ENCODE measurements at regions not wholly inside any gene's neighbourhood (a gene's known extent, or its start where the extent isn't known, plus 50 kb on each side); places are given as distances from the start of the nearest gene placed in this dataset.

DNA sequence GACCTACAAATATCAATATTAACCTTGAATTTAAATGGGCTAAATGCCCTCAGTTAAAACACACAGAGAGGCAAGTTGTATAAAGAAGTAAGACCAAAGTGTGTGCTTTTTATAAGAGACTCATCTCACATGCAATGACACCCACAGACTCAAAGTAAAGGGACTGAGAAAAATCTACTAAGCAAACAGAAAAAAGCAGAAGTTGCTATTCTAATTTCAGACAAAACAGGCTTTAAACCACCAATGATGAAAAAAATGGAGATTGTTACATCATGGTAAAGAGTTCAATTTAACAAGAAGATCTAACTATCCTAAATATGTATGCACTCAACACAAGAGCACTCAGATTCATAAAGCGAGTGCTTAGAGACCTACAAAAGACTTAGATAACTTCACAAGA is 741.9 kb upstream of the MARCKS start (continued):
- TF ChIP-seq, protein P1, sequence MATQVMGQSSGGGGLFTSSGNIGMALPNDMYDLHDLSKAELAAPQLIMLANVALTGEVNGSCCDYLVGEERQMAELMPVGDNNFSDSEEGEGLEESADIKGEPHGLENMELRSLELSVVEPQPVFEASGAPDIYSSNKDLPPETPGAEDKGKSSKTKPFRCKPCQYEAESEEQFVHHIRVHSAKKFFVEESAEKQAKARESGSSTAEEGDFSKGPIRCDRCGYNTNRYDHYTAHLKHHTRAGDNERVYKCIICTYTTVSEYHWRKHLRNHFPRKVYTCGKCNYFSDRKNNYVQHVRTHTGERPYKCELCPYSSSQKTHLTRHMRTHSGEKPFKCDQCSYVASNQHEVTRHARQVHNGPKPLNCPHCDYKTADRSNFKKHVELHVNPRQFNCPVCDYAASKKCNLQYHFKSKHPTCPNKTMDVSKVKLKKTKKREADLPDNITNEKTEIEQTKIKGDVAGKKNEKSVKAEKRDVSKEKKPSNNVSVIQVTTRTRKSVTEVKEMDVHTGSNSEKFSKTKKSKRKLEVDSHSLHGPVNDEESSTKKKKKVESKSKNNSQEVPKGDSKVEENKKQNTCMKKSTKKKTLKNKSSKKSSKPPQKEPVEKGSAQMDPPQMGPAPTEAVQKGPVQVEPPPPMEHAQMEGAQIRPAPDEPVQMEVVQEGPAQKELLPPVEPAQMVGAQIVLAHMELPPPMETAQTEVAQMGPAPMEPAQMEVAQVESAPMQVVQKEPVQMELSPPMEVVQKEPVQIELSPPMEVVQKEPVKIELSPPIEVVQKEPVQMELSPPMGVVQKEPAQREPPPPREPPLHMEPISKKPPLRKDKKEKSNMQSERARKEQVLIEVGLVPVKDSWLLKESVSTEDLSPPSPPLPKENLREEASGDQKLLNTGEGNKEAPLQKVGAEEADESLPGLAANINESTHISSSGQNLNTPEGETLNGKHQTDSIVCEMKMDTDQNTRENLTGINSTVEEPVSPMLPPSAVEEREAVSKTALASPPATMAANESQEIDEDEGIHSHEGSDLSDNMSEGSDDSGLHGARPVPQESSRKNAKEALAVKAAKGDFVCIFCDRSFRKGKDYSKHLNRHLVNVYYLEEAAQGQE (IDR thresholded peaks at IDR 0.05; ENCODE audit: unreplicated experiment), result no peak
- TF ChIP-seq POLR2AphosphoS5 (IDR thresholded peaks at IDR 0.05; ENCODE audit: low read depth) (no peak), ZNF331 (CRISPR knock-in tag; IDR thresholded peaks at IDR 0.05; ENCODE audit: low read depth) (no peak), STAT1 (IDR thresholded peaks at IDR 0.05; ENCODE audit: unreplicated experiment) (no peak)
- TF ChIP-seq, protein P2, sequence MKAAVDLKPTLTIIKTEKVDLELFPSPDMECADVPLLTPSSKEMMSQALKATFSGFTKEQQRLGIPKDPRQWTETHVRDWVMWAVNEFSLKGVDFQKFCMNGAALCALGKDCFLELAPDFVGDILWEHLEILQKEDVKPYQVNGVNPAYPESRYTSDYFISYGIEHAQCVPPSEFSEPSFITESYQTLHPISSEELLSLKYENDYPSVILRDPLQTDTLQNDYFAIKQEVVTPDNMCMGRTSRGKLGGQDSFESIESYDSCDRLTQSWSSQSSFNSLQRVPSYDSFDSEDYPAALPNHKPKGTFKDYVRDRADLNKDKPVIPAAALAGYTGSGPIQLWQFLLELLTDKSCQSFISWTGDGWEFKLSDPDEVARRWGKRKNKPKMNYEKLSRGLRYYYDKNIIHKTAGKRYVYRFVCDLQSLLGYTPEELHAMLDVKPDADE (IDR thresholded peaks at IDR 0.05), result no peak

DNA sequence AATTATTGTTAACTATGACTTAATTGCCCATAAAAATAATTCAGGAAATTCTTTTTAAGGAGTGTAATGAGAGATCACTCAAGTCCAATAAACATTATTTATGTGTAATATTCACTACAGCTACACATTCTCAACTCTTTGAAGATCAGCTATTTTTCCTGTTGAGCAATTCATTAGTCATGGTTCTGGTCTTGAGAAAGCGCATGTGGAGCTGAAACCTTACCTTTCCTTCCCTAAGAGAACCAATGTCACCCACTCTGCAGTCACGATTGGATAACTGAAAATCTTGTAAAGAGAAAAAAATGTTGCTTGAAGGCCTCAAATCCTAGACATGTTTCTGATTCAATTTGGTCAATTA is 736.9 kb upstream of the MARCKS start:
- Mint-ChIP-seq H3K36me3 (ENCODE audit: low read depth) (no peaks in the 10 kb centered on the region), H3K27ac (no peak overlapping the region), H3K4me1 (peaks cover 5% of the 10 kb centered on the region; the same call in 2 of the 3 replicates), H3K4me3 (no peak overlapping the region), H3K9me3 (no peaks in the 10 kb centered on the region; the same call in 2 of the 3 replicates), H3K27me3 (ENCODE audit: insufficient read depth, low read depth, poor library complexity) (no peaks in the 10 kb centered on the region)
- no peaks in the 10 kb centered on the region for H4K20me1 ChIP-seq (replicated peaks; ENCODE audit: insufficient read depth)
- ATAC-seq, result no peak
- no peak for DNase-seq (ENCODE audit: low spot score)
- H3K9me2 ChIP-seq (ENCODE audit: insufficient read depth), result no peaks in the 10 kb centered on the region
- no peaks in the 10 kb centered on the region for H3K27me3 ChIP-seq (ENCODE audit: insufficient read depth)
- H3K36me3 ChIP-seq (ENCODE audit: insufficient read depth), result no peaks in the 10 kb centered on the region
- H3K4me1 ChIP-seq (ENCODE audit: insufficient read depth), result no peaks in the 10 kb centered on the region
- no peak overlapping the region for H2AFZ ChIP-seq
- no peaks in the 10 kb centered on the region for H3K79me2 ChIP-seq (replicated peaks; ENCODE audit: insufficient read depth)
- H3K4me3 ChIP-seq, result no peak overlapping the region
- no peak overlapping the region for H3K4me2 ChIP-seq
- H3K27ac ChIP-seq (ENCODE audit: low read depth), result no peak overlapping the region
- no peaks in the 10 kb centered on the region for H3F3A ChIP-seq (replicated peaks; ENCODE audit: low read depth)
- TF ChIP-seq, protein P3, sequence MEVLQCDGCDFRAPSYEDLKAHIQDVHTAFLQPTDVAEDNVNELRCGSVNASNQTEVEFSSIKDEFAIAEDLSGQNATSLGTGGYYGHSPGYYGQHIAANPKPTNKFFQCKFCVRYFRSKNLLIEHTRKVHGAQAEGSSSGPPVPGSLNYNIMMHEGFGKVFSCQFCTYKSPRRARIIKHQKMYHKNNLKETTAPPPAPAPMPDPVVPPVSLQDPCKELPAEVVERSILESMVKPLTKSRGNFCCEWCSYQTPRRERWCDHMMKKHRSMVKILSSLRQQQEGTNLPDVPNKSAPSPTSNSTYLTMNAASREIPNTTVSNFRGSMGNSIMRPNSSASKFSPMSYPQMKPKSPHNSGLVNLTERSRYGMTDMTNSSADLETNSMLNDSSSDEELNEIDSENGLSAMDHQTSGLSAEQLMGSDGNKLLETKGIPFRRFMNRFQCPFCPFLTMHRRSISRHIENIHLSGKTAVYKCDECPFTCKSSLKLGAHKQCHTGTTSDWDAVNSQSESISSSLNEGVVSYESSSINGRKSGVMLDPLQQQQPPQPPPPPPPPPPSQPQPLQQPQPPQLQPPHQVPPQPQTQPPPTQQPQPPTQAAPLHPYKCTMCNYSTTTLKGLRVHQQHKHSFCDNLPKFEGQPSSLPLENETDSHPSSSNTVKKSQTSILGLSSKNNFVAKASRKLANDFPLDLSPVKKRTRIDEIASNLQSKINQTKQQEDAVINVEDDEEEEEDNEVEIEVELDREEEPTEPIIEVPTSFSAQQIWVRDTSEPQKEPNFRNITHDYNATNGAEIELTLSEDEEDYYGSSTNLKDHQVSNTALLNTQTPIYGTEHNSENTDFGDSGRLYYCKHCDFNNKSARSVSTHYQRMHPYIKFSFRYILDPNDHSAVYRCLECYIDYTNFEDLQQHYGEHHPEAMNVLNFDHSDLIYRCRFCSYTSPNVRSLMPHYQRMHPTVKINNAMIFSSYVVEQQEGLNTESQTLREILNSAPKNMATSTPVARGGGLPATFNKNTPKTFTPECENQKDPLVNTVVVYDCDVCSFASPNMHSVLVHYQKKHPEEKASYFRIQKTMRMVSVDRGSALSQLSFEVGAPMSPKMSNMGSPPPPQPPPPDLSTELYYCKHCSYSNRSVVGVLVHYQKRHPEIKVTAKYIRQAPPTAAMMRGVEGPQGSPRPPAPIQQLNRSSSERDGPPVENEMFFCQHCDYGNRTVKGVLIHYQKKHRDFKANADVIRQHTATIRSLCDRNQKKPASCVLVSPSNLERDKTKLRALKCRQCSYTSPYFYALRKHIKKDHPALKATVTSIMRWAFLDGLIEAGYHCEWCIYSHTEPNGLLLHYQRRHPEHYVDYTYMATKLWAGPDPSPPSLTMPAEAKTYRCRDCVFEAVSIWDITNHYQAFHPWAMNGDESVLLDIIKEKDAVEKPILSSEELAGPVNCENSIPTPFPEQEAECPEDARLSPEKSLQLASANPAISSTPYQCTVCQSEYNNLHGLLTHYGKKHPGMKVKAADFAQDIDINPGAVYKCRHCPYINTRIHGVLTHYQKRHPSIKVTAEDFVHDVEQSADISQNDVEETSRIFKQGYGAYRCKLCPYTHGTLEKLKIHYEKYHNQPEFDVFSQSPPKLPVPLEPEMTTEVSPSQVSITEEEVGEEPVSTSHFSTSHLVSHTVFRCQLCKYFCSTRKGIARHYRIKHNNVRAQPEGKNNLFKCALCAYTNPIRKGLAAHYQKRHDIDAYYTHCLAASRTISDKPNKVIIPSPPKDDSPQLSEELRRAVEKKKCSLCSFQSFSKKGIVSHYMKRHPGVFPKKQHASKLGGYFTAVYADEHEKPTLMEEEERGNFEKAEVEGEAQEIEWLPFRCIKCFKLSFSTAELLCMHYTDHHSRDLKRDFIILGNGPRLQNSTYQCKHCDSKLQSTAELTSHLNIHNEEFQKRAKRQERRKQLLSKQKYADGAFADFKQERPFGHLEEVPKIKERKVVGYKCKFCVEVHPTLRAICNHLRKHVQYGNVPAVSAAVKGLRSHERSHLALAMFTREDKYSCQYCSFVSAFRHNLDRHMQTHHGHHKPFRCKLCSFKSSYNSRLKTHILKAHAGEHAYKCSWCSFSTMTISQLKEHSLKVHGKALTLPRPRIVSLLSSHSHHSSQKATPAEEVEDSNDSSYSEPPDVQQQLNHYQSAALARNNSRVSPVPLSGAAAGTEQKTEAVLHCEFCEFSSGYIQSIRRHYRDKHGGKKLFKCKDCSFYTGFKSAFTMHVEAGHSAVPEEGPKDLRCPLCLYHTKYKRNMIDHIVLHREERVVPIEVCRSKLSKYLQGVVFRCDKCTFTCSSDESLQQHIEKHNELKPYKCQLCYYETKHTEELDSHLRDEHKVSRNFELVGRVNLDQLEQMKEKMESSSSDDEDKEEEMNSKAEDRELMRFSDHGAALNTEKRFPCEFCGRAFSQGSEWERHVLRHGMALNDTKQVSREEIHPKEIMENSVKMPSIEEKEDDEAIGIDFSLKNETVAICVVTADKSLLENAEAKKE (CRISPR knock-in tag; IDR thresholded peaks at IDR 0.05), result no peak
- no peak for TF ChIP-seq NANOG (IDR thresholded peaks at IDR 0.05; ENCODE audit: borderline replicate concordance)
- TF ChIP-seq STAT1 (IDR thresholded peaks at IDR 0.05; ENCODE audit: unreplicated experiment), result no peak
- TF ChIP-seq, protein P1 (IDR thresholded peaks at IDR 0.05; ENCODE audit: unreplicated experiment), result no peak
- TF ChIP-seq EZH2 (IDR thresholded peaks at IDR 0.05; ENCODE audit: low read depth, unreplicated experiment), result no peak
- TF ChIP-seq POLR2AphosphoS5 (IDR thresholded peaks at IDR 0.05; ENCODE audit: low read depth), result no peak
- TF ChIP-seq ZNF114 (CRISPR knock-in tag; IDR thresholded peaks at IDR 0.05), result no peak
- no peak for TF ChIP-seq EZH2phosphoT487 (IDR thresholded peaks at IDR 0.05; ENCODE audit: unreplicated experiment)
- no peak for TF ChIP-seq ZNF331 (CRISPR knock-in tag; IDR thresholded peaks at IDR 0.05; ENCODE audit: low read depth)
- no peak for TF ChIP-seq JUNB (IDR thresholded peaks at IDR 0.05; ENCODE audit: unreplicated experiment)
